GM23338 (cell line): ENCODE measurements at regions not wholly inside any gene's neighbourhood (a gene's known extent, or its start where the extent isn't known, plus 50 kb on each side); places are given as distances from the start of the nearest gene placed in this dataset.
A peak's percentile ranks its signal among the peaks of the same experiment; 100 is the strongest.

Experiments used
- ATAC-seq: fragments of 200-7000 bp; cut with Tn5 transposase; 3 replicates; pipeline ENCODE4 v1.9.1; 2020
- DNase-seq: peaks from one replicate; pipeline ENCODE4 v3.0.0-alpha.2; 2015; ENCODE audit warnings: low spot score
- H2AFZ ChIP-seq: fragments of 200-600 bp; sonication (generic); 2 replicates; pipeline ENCODE4 v1.8.0; 2016; ENCODE audit warnings: antibody characterized with exemption, mild to moderate bottlenecking, moderate library complexity
- H3F3A ChIP-seq: fragments of 200-600 bp; sonication (generic); replicated peaks from 2 replicates; pipeline ENCODE4 v1.8.0; 2017; ENCODE audit warnings: antibody characterized with exemption, mixed run types, low read depth
- H3K27ac ChIP-seq: fragments of 200-600 bp; sonication (generic); 2 replicates; pipeline ENCODE4 v1.6.1; 2016; ENCODE audit warnings: low read depth
- H3K27me3 ChIP-seq: fragments of 200-600 bp; sonication (generic); 2 replicates; pipeline ENCODE4 v1.8.0; 2016; ENCODE audit warnings: mild to moderate bottlenecking, mixed run types, moderate library complexity; ENCODE audit not compliant: insufficient read depth
- H3K36me3 ChIP-seq: fragments of 200-600 bp; sonication (generic); 2 replicates; pipeline ENCODE4 v1.8.0; 2016; ENCODE audit warnings: mild to moderate bottlenecking; ENCODE audit not compliant: insufficient read depth
- H3K4me1 ChIP-seq: fragments of 200-600 bp; sonication (generic); 2 replicates; pipeline ENCODE4 v1.8.0; 2016; ENCODE audit warnings: mild to moderate bottlenecking, moderate library complexity; ENCODE audit not compliant: insufficient read depth
- H3K4me2 ChIP-seq: fragments of 200-600 bp; sonication (generic); 2 replicates; pipeline ENCODE4 v1.7.1; 2017; ENCODE audit warnings: mixed run types
- H3K4me3 ChIP-seq: fragments of 200-600 bp; sonication (generic); 2 replicates; pipeline ENCODE4 v1.6.1; 2016; ENCODE audit warnings: mixed run types
- H3K79me2 ChIP-seq: fragments of 200-600 bp; sonication (generic); replicated peaks from 2 replicates; pipeline ENCODE4 v1.8.0; 2017; ENCODE audit warnings: mild to moderate bottlenecking; ENCODE audit not compliant: insufficient read depth
- H3K9me2 ChIP-seq: fragments of 200-600 bp; sonication (generic); 2 replicates; pipeline ENCODE4 v1.8.0; 2017; ENCODE audit not compliant: insufficient read depth
- H4K20me1 ChIP-seq: fragments of 200-600 bp; sonication (generic); replicated peaks from 2 replicates; pipeline ENCODE4 v1.8.0; 2017; ENCODE audit warnings: mild to moderate bottlenecking; ENCODE audit not compliant: insufficient read depth
- H3K27ac Mint-ChIP-seq: 2 replicates; pipeline ENCODE4 v1.8.0; 2020; ENCODE audit warnings: inconsistent platforms, mild to moderate bottlenecking, moderate library complexity, mixed read lengths
- H3K27me3 Mint-ChIP-seq: 3 replicates; pipeline ENCODE4 v1.8.0; 2022; ENCODE audit warnings: low read depth, mild to moderate bottlenecking, moderate library complexity, mixed read lengths, inconsistent platforms; ENCODE audit not compliant: insufficient read depth, poor library complexity
- H3K36me3 Mint-ChIP-seq: 3 replicates; pipeline ENCODE4 v1.8.0; 2021; ENCODE audit warnings: low read depth, mild to moderate bottlenecking, inconsistent platforms, moderate library complexity, mixed read lengths
- H3K4me1 Mint-ChIP-seq: 3 replicates; pipeline ENCODE4 v1.8.0; 2020; ENCODE audit warnings: mild to moderate bottlenecking, inconsistent platforms, mixed read lengths
- H3K4me3 Mint-ChIP-seq: 3 replicates; pipeline ENCODE4 v1.8.0; 2021; ENCODE audit warnings: moderate library complexity, mild to moderate bottlenecking, inconsistent platforms, mixed read lengths
- H3K9me3 Mint-ChIP-seq: 3 replicates; pipeline ENCODE4 v1.8.0; 2020; ENCODE audit warnings: moderate library complexity, mild to moderate bottlenecking, inconsistent platforms, mixed read lengths
- CREB1 ChIP-seq: fragments of 250-450 bp; sonication (Bioruptor Pico); IDR thresholded peaks from 2 replicates; pipeline ENCODE4 v1.5.0; 2020; ENCODE audit warnings: low read depth, mild to moderate bottlenecking, moderate library complexity
- EZH2 ChIP-seq: fragments of 200-600 bp; sonication (generic); IDR thresholded peaks from one replicate; pipeline ENCODE4 v1.8.0; 2017; ENCODE audit warnings: antibody characterized with exemption, mild to moderate bottlenecking, low read depth; ENCODE audit not compliant: unreplicated experiment
- EZH2phosphoT487 ChIP-seq: fragments of 200-600 bp; sonication (generic); IDR thresholded peaks from one replicate; pipeline ENCODE4 v1.8.1; 2018; ENCODE audit warnings: antibody characterized with exemption; ENCODE audit not compliant: unreplicated experiment
- NANOG ChIP-seq: IDR thresholded peaks from 2 replicates; pipeline ENCODE4 v1.6.1; 2016; ENCODE audit warnings: antibody characterized with exemption, borderline replicate concordance
- POLR2AphosphoS5 ChIP-seq: IDR thresholded peaks from 2 replicates; pipeline ENCODE4 v1.6.1; 2016; ENCODE audit warnings: antibody characterized with exemption, low read depth
- STAT1 ChIP-seq: IDR thresholded peaks from one replicate; pipeline ENCODE4 v1.6.1; 2016; ENCODE audit warnings: antibody characterized with exemption; ENCODE audit not compliant: unreplicated experiment
- ZNF114 ChIP-seq: fragments of 250-450 bp; sonication (Bioruptor Pico); IDR thresholded peaks from 2 replicates; pipeline ENCODE4 v1.5.0; 2020; ENCODE audit warnings: mild to moderate bottlenecking, moderate library complexity
- ZNF331 ChIP-seq: fragments of 250-450 bp; sonication (Bioruptor Pico); IDR thresholded peaks from 2 replicates; pipeline ENCODE4 v1.5.0; 2020; ENCODE audit warnings: low read depth, mild to moderate bottlenecking, moderate library complexity
- TF ChIP-seq, protein P1 (sequence below): fragments of 250-450 bp; sonication (Bioruptor Pico); IDR thresholded peaks from 2 replicates; pipeline ENCODE4 v1.5.0; 2020; ENCODE audit warnings: mild to moderate bottlenecking, moderate library complexity
- TF ChIP-seq, protein P2 (sequence below): IDR thresholded peaks from one replicate; pipeline ENCODE4 v1.6.1; 2018; ENCODE audit warnings: antibody characterized with exemption; ENCODE audit not compliant: unreplicated experiment
- TF ChIP-seq, protein P3 (sequence below), 2 experiments: fragments of 200-600 bp in 1 of 2; sonication (generic) in 1 of 2; conservative IDR thresholded peaks; 2 replicates each; pipeline versions ENCODE4 v1.5.1 to v1.6.1; 2016 to 2017; ENCODE audit warnings: antibody characterized with exemption in 2 of 2, low read depth in 2 of 2, mild to moderate bottlenecking in 2 of 2, moderate library complexity in 1 of 2

DNA sequence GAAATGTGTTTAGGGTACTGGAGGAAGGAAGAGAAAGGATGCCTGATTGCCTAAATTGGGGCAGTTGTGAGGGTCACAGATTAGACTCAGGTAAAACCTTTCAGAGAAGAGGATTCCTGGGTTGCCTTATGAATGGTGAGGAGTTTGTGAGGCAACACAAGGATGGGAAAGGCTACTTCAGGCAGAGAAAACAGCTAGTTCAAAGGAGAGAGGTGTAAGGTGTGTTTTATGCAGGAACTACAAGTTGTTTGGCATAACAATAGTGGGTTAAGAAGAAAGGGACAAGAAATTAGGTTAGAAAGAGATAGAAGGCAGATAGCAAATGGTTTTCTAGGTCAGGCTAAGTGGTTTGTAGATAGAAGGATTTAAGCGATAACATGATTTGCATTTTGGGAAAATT, 75.1 kb upstream of the PGRMC2 start:
- Histone ChIP-seq H3K79me2 (no peaks in the 10 kb centered on the region), H3K36me3 (no peaks in the 10 kb centered on the region; the same call in 1 of the 2 replicates), H4K20me1 (no peaks in the 10 kb centered on the region), H3K9me2 (no peaks in the 10 kb centered on the region), H3K4me2 (peak overlapping the region; percentile 33; the same call in 1 of the 2 replicates), H3K4me1 (peaks cover 4% of the 10 kb centered on the region; the same call in 1 of the 2 replicates), H3F3A (no peaks in the 10 kb centered on the region), H3K27me3 (no peaks in the 10 kb centered on the region), H2AFZ (no peak overlapping the region), H3K4me3 (no peak overlapping the region), H3K27ac (no peak overlapping the region)
- Mint-ChIP-seq H3K9me3 (no peaks in the 10 kb centered on the region), H3K36me3 (peaks cover under 1% of the 10 kb centered on the region; the same call in 1 of the 3 replicates), H3K4me1 (no peaks in the 10 kb centered on the region), H3K4me3 (no peak overlapping the region), H3K27ac (no peak overlapping the region), H3K27me3 (no peaks in the 10 kb centered on the region)
- DNase-seq (peak; percentile 49), ATAC-seq (peak; percentile 89)
- TF ChIP-seq, protein P1, sequence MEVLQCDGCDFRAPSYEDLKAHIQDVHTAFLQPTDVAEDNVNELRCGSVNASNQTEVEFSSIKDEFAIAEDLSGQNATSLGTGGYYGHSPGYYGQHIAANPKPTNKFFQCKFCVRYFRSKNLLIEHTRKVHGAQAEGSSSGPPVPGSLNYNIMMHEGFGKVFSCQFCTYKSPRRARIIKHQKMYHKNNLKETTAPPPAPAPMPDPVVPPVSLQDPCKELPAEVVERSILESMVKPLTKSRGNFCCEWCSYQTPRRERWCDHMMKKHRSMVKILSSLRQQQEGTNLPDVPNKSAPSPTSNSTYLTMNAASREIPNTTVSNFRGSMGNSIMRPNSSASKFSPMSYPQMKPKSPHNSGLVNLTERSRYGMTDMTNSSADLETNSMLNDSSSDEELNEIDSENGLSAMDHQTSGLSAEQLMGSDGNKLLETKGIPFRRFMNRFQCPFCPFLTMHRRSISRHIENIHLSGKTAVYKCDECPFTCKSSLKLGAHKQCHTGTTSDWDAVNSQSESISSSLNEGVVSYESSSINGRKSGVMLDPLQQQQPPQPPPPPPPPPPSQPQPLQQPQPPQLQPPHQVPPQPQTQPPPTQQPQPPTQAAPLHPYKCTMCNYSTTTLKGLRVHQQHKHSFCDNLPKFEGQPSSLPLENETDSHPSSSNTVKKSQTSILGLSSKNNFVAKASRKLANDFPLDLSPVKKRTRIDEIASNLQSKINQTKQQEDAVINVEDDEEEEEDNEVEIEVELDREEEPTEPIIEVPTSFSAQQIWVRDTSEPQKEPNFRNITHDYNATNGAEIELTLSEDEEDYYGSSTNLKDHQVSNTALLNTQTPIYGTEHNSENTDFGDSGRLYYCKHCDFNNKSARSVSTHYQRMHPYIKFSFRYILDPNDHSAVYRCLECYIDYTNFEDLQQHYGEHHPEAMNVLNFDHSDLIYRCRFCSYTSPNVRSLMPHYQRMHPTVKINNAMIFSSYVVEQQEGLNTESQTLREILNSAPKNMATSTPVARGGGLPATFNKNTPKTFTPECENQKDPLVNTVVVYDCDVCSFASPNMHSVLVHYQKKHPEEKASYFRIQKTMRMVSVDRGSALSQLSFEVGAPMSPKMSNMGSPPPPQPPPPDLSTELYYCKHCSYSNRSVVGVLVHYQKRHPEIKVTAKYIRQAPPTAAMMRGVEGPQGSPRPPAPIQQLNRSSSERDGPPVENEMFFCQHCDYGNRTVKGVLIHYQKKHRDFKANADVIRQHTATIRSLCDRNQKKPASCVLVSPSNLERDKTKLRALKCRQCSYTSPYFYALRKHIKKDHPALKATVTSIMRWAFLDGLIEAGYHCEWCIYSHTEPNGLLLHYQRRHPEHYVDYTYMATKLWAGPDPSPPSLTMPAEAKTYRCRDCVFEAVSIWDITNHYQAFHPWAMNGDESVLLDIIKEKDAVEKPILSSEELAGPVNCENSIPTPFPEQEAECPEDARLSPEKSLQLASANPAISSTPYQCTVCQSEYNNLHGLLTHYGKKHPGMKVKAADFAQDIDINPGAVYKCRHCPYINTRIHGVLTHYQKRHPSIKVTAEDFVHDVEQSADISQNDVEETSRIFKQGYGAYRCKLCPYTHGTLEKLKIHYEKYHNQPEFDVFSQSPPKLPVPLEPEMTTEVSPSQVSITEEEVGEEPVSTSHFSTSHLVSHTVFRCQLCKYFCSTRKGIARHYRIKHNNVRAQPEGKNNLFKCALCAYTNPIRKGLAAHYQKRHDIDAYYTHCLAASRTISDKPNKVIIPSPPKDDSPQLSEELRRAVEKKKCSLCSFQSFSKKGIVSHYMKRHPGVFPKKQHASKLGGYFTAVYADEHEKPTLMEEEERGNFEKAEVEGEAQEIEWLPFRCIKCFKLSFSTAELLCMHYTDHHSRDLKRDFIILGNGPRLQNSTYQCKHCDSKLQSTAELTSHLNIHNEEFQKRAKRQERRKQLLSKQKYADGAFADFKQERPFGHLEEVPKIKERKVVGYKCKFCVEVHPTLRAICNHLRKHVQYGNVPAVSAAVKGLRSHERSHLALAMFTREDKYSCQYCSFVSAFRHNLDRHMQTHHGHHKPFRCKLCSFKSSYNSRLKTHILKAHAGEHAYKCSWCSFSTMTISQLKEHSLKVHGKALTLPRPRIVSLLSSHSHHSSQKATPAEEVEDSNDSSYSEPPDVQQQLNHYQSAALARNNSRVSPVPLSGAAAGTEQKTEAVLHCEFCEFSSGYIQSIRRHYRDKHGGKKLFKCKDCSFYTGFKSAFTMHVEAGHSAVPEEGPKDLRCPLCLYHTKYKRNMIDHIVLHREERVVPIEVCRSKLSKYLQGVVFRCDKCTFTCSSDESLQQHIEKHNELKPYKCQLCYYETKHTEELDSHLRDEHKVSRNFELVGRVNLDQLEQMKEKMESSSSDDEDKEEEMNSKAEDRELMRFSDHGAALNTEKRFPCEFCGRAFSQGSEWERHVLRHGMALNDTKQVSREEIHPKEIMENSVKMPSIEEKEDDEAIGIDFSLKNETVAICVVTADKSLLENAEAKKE (CRISPR knock-in tag): peak; percentile 47; the same call in 1 of the 2 replicates
- TF ChIP-seq EZH2: no peak

DNA sequence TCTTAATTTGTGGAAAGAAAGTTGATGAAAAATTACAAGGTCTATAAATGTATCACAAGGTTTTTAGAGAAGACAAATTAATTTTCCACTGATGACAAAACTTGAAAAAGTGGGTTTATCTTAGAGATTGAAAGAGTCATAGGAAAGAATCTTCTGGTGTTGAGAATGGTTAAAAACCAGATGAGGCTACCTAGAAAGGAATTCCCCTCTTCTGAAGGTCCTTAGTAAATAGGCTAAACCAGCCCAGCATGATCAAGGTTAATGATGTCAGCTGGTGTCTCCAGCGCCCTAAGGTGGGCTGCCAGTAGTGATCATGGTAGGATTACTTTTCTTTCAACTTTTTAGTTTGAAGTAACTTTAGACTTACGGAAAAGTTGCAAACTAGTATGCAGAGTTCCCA, 71.8 kb upstream of the PGRMC2 start:
- H3K4me2 ChIP-seq: no peak overlapping the region
- no peak for ATAC-seq
- peaks cover 11% of the 10 kb centered on the region for H3K4me1 Mint-ChIP-seq
- H3K4me3 Mint-ChIP-seq: no peak overlapping the region
- no peaks in the 10 kb centered on the region for H3K27me3 ChIP-seq
- H3K79me2 ChIP-seq: no peaks in the 10 kb centered on the region
- no peaks in the 10 kb centered on the region for H3K9me2 ChIP-seq
- no peak overlapping the region for H2AFZ ChIP-seq
- H3K9me3 Mint-ChIP-seq: no peaks in the 10 kb centered on the region
- no peak overlapping the region for H3K27ac Mint-ChIP-seq
- no peaks in the 10 kb centered on the region for H3K27me3 Mint-ChIP-seq
- H3K4me1 ChIP-seq: peaks cover 14% of the 10 kb centered on the region
- H3F3A ChIP-seq: no peaks in the 10 kb centered on the region
- no peak overlapping the region for H3K4me3 ChIP-seq
- no peaks in the 10 kb centered on the region; the same call in 2 of the 3 replicates for H3K36me3 Mint-ChIP-seq
- DNase-seq: no peak
- H4K20me1 ChIP-seq: no peaks in the 10 kb centered on the region
- no peak overlapping the region for H3K27ac ChIP-seq
- H3K36me3 ChIP-seq: no peaks in the 10 kb centered on the region; the same call in none of the 2 replicates
- TF ChIP-seq, protein P2, sequence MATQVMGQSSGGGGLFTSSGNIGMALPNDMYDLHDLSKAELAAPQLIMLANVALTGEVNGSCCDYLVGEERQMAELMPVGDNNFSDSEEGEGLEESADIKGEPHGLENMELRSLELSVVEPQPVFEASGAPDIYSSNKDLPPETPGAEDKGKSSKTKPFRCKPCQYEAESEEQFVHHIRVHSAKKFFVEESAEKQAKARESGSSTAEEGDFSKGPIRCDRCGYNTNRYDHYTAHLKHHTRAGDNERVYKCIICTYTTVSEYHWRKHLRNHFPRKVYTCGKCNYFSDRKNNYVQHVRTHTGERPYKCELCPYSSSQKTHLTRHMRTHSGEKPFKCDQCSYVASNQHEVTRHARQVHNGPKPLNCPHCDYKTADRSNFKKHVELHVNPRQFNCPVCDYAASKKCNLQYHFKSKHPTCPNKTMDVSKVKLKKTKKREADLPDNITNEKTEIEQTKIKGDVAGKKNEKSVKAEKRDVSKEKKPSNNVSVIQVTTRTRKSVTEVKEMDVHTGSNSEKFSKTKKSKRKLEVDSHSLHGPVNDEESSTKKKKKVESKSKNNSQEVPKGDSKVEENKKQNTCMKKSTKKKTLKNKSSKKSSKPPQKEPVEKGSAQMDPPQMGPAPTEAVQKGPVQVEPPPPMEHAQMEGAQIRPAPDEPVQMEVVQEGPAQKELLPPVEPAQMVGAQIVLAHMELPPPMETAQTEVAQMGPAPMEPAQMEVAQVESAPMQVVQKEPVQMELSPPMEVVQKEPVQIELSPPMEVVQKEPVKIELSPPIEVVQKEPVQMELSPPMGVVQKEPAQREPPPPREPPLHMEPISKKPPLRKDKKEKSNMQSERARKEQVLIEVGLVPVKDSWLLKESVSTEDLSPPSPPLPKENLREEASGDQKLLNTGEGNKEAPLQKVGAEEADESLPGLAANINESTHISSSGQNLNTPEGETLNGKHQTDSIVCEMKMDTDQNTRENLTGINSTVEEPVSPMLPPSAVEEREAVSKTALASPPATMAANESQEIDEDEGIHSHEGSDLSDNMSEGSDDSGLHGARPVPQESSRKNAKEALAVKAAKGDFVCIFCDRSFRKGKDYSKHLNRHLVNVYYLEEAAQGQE: no peak
- TF ChIP-seq STAT1 (no peak), CREB1 (CRISPR knock-in tag) (no peak), ZNF331 (CRISPR knock-in tag) (no peak), ZNF114 (CRISPR knock-in tag) (no peak), EZH2phosphoT487 (no peak), POLR2AphosphoS5 (no peak), EZH2 (no peak), NANOG (no peak)
- TF ChIP-seq, protein P3, sequence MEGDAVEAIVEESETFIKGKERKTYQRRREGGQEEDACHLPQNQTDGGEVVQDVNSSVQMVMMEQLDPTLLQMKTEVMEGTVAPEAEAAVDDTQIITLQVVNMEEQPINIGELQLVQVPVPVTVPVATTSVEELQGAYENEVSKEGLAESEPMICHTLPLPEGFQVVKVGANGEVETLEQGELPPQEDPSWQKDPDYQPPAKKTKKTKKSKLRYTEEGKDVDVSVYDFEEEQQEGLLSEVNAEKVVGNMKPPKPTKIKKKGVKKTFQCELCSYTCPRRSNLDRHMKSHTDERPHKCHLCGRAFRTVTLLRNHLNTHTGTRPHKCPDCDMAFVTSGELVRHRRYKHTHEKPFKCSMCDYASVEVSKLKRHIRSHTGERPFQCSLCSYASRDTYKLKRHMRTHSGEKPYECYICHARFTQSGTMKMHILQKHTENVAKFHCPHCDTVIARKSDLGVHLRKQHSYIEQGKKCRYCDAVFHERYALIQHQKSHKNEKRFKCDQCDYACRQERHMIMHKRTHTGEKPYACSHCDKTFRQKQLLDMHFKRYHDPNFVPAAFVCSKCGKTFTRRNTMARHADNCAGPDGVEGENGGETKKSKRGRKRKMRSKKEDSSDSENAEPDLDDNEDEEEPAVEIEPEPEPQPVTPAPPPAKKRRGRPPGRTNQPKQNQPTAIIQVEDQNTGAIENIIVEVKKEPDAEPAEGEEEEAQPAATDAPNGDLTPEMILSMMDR (conservative IDR thresholded peaks at IDR 0.05; ENCODE audit: low read depth in 2 of 2): no peak
